ENCODE measurements at regions not wholly inside any gene's neighbourhood (a gene's known extent, or its start where the extent isn't known, plus 50 kb on each side); places are given as distances from the start of the nearest gene placed in this dataset.

DNA sequence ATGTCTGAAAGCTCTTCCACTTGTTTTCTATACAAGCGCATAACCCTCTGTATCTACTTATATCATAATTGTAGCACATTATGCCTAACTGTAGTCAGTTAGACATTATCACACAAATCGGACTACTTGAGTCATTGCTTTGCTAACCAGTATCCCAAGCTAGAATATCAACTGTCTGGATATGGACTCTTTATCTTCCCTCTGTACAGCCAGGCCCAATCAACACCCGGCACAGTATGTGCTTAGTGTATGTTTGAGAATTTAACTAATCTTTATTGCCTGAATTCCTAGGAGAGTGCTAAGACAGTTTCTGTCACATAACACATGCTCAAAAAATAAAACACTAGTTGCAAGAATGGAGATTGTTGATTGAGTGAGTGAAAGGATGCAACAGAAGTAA is 211.2 kb downstream of the ARL4A start:
- TF ChIP-seq ZNF565 (CRISPR knock-in tag; conservative IDR thresholded peaks at IDR 0.05; ENCODE audit: low read depth) (no peak), CSDC2 (CRISPR knock-in tag; IDR thresholded peaks at IDR 0.05) (no peak), ARNTL (CRISPR knock-in tag; IDR thresholded peaks at IDR 0.05; ENCODE audit: borderline replicate concordance, low read depth) (no peak), ZNF70 (CRISPR knock-in tag; IDR thresholded peaks at IDR 0.05) (no peak), PPARA (CRISPR knock-in tag; IDR thresholded peaks at IDR 0.05; ENCODE audit: borderline replicate concordance) (no peak), ZFP30 (CRISPR knock-in tag; IDR thresholded peaks at IDR 0.05) (no peak), BACH2 (CRISPR knock-in tag; IDR thresholded peaks at IDR 0.05; ENCODE audit: borderline replicate concordance) (no peak)
- TF ChIP-seq, protein P1, sequence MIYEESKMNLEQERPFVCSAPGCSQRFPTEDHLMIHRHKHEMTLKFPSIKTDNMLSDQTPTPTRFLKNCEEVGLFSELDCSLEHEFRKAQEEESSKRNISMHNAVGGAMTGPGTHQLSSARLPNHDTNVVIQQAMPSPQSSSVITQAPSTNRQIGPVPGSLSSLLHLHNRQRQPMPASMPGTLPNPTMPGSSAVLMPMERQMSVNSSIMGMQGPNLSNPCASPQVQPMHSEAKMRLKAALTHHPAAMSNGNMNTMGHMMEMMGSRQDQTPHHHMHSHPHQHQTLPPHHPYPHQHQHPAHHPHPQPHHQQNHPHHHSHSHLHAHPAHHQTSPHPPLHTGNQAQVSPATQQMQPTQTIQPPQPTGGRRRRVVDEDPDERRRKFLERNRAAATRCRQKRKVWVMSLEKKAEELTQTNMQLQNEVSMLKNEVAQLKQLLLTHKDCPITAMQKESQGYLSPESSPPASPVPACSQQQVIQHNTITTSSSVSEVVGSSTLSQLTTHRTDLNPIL (CRISPR knock-in tag; IDR thresholded peaks at IDR 0.05; ENCODE audit: low read depth): no peak

Measured in SK-N-SH treated with all-trans-retinoic acid at 6 μM for 48 hours (cell line).